Mesenchymal stem cell (in vitro differentiated cells and primary cell): ENCODE measurements at regions not wholly inside any gene's neighbourhood (a gene's known extent, or its start where the extent isn't known, plus 50 kb on each side); places are given as distances from the start of the nearest gene placed in this dataset.
"Not testable (repeated sequence)": the region's sequence is repeated elsewhere in the genome, so short reads cannot be mapped to it uniquely, and the experiment has no call there.

Experiments used
- DNase-seq: peaks from one replicate; pipeline ENCODE4 v3.0.0-alpha.2; 2013
- H2AFZ ChIP-seq: one replicate; pipeline ENCODE4 v1.6.1; 2013; ENCODE audit warnings: low read depth, mild to moderate bottlenecking, control low read depth, inconsistent platforms, low read length, moderate library complexity
- H2AK5ac ChIP-seq: 2 replicates; pipeline ENCODE4 v1.6.1; 2013; ENCODE audit warnings: low read length, moderate library complexity, mild to moderate bottlenecking, inconsistent platforms; ENCODE audit not compliant: severe bottlenecking
- H2BK120ac ChIP-seq: one replicate; pipeline ENCODE4 v1.6.1; 2013; ENCODE audit warnings: low read depth, mild to moderate bottlenecking, inconsistent platforms, low read length, moderate library complexity
- H2BK12ac ChIP-seq, 2 experiments: one replicate each; pipeline ENCODE4 v1.6.1; 2013; ENCODE audit warnings: inconsistent platforms in 2 of 2, low read length in 2 of 2, mild to moderate bottlenecking in 2 of 2, moderate library complexity in 2 of 2, control low read depth in 1 of 2
- H2BK15ac ChIP-seq: one replicate; pipeline ENCODE4 v1.6.1; 2013; ENCODE audit warnings: mild to moderate bottlenecking, low read depth, inconsistent platforms; ENCODE audit not compliant: poor library complexity, severe bottlenecking
- H2BK5ac ChIP-seq: 2 replicates; pipeline ENCODE4 v1.6.1; 2013; ENCODE audit warnings: low read depth, mild to moderate bottlenecking, low read length, control low read depth, inconsistent platforms; ENCODE audit not compliant: poor library complexity, severe bottlenecking
- H3K14ac ChIP-seq, 2 experiments: one replicate each; pipeline ENCODE4 v1.6.1; 2013; ENCODE audit warnings: inconsistent platforms in 2 of 2, low read length in 2 of 2, control low read depth in 1 of 2, mild to moderate bottlenecking in 1 of 2, moderate library complexity in 1 of 2
- H3K18ac ChIP-seq, 2 experiments: one replicate each; pipeline ENCODE4 v1.6.1; 2013; ENCODE audit warnings: inconsistent platforms in 2 of 2, low read length in 2 of 2, control low read depth in 1 of 2, low read depth in 1 of 2, mild to moderate bottlenecking in 1 of 2
- H3K23ac ChIP-seq, 2 experiments: one replicate each; pipeline ENCODE4 v1.6.1; 2013; ENCODE audit warnings: inconsistent platforms in 2 of 2, low read length in 2 of 2, mild to moderate bottlenecking in 2 of 2, moderate library complexity in 2 of 2, control low read depth in 1 of 2
- H3K27ac ChIP-seq: 2 replicates; pipeline ENCODE4 v1.5.1; 2013; ENCODE audit warnings: mild to moderate bottlenecking, moderate library complexity, low read length, control low read depth, inconsistent platforms; ENCODE audit not compliant: poor library complexity, severe bottlenecking
- H3K27me3 ChIP-seq, 2 experiments: 2 replicates each; pipeline versions ENCODE4 v1.6.1 to v1.7.0; 2013; ENCODE audit warnings: low read length in 2 of 2, mild to moderate bottlenecking in 2 of 2, moderate library complexity in 2 of 2, control low read depth in 1 of 2, inconsistent platforms in 1 of 2; ENCODE audit not compliant: control insufficient read depth in 1 of 2, insufficient read depth in 1 of 2
- H3K36me3 ChIP-seq, 2 experiments: 2 replicates each; pipeline versions ENCODE4 v1.6.1 to v1.7.0; 2013; ENCODE audit warnings: low read length in 2 of 2, control low read depth in 1 of 2, inconsistent platforms in 1 of 2, low read depth in 1 of 2, mild to moderate bottlenecking in 1 of 2; ENCODE audit not compliant: insufficient read depth in 2 of 2, control insufficient read depth in 1 of 2
- H3K4ac ChIP-seq, 2 experiments: one replicate each; pipeline ENCODE4 v1.6.1; 2013; ENCODE audit warnings: inconsistent platforms in 2 of 2, low read length in 2 of 2, mild to moderate bottlenecking in 2 of 2, moderate library complexity in 2 of 2, control low read depth in 1 of 2, low read depth in 1 of 2
- H3K4me1 ChIP-seq: 2 replicates; pipeline ENCODE4 v1.6.1; 2013; ENCODE audit warnings: low read depth, low read length, control low read depth; ENCODE audit not compliant: control insufficient read depth, insufficient read depth
- H3K4me2 ChIP-seq: 2 replicates; pipeline ENCODE4 v1.6.1; 2013; ENCODE audit warnings: low read length, mild to moderate bottlenecking, inconsistent platforms; ENCODE audit not compliant: poor library complexity, severe bottlenecking
- H3K4me3 ChIP-seq, 2 experiments: 2 replicates each; pipeline versions ENCODE4 v1.5.1 to v1.7.0; 2013; ENCODE audit warnings: low read length in 2 of 2, mild to moderate bottlenecking in 2 of 2, control low read depth in 1 of 2, low read depth in 1 of 2; ENCODE audit not compliant: insufficient read depth in 1 of 2
- H3K79me1 ChIP-seq: replicated peaks from 2 replicates; pipeline ENCODE4 v1.6.1; 2013; ENCODE audit warnings: mild to moderate bottlenecking, control low read depth, low read length, inconsistent platforms; ENCODE audit not compliant: poor library complexity, severe bottlenecking
- H3K9ac ChIP-seq: 2 replicates; pipeline ENCODE4 v1.7.0; 2013; ENCODE audit warnings: mild to moderate bottlenecking, low read length, moderate library complexity
- H3K9me3 ChIP-seq: 2 replicates; pipeline ENCODE4 v1.7.0; 2013; ENCODE audit warnings: mild to moderate bottlenecking, low read length; ENCODE audit not compliant: control insufficient read depth
- H4K8ac ChIP-seq: one replicate; pipeline ENCODE4 v1.6.1; 2013; ENCODE audit warnings: inconsistent platforms, mild to moderate bottlenecking, low read length, moderate library complexity
- H4K91ac ChIP-seq: one replicate; pipeline ENCODE4 v1.6.1; 2013; ENCODE audit warnings: mild to moderate bottlenecking, low read length, inconsistent platforms
- WGBS: methylation state at CpG from one replicate; pipeline ENCODE4 v1.1.7; 2013; ENCODE audit warnings: mixed read lengths; 5-methylcytosine and 5-hydroxymethylcytosine counted together

GRCh38 chr5:104859437-104859836 is 1296.8 kb upstream of the NUDT12 start:
- H4K8ac ChIP-seq: no peak overlapping the region
- H3K4ac ChIP-seq: no peak overlapping the region
- no peak overlapping the region for H3K9ac ChIP-seq
- H3K27me3 ChIP-seq: no peaks in the 10 kb centered on the region
- no peak overlapping the region for H2BK5ac ChIP-seq
- no peak for DNase-seq
- no peak overlapping the region for H3K23ac ChIP-seq
- peaks cover 6% of the 10 kb centered on the region for H3K9me3 ChIP-seq
- H3K14ac ChIP-seq: no peak overlapping the region
- H3K18ac ChIP-seq: no peak overlapping the region
- no peak overlapping the region for H2AFZ ChIP-seq
- no peak overlapping the region for H3K27ac ChIP-seq
- WGBS: 88% methylated on average over 2 of the region's 4 CpGs
- no peaks in the 10 kb centered on the region for H3K79me1 ChIP-seq
- no peak overlapping the region for H4K91ac ChIP-seq
- H3K4me1 ChIP-seq: no peaks in the 10 kb centered on the region
- H3K4me2 ChIP-seq: no peak overlapping the region
- no peak overlapping the region for H2BK12ac ChIP-seq
- no peak overlapping the region for H2BK15ac ChIP-seq
- no peaks in the 10 kb centered on the region for H3K36me3 ChIP-seq
- no peak overlapping the region for H3K4me3 ChIP-seq
- H2BK120ac ChIP-seq: no peak overlapping the region
- H2AK5ac ChIP-seq: no peak overlapping the region

- not testable (repeated sequence) for H4K91ac ChIP-seq, DNase-seq, H3K4ac ChIP-seq, H3K4me3 ChIP-seq, H3K18ac ChIP-seq, H3K14ac ChIP-seq, H2BK120ac ChIP-seq, H3K23ac ChIP-seq, H2BK12ac ChIP-seq, H3K4me1 ChIP-seq, H3K9ac ChIP-seq, H4K8ac ChIP-seq, H3K27ac ChIP-seq, H3K36me3 ChIP-seq, H3K4me2 ChIP-seq, H3K79me1 ChIP-seq, H3K9me3 ChIP-seq, H2AK5ac ChIP-seq, H2BK15ac ChIP-seq, H2AFZ ChIP-seq, H2BK5ac ChIP-seq, H3K27me3 ChIP-seq
- WGBS: 99% methylated on average over 2 of the region's 5 CpGs
Measured at GRCh38 chr5:104852099-104852498, 1289.5 kb upstream of the NUDT12 start.

- H3K4me1 ChIP-seq: no peaks in the 10 kb centered on the region
- H3K9ac ChIP-seq: no peak overlapping the region
- no peak overlapping the region for H3K27ac ChIP-seq
- no peak overlapping the region for H3K14ac ChIP-seq
- no peak overlapping the region for H2AFZ ChIP-seq
- H2BK12ac ChIP-seq: no peak overlapping the region
- H3K4me2 ChIP-seq: no peak overlapping the region
- no peak overlapping the region for H2BK5ac ChIP-seq
- H3K4me3 ChIP-seq: no peak overlapping the region
- no peak overlapping the region for H2AK5ac ChIP-seq
- H3K18ac ChIP-seq: no peak overlapping the region
- 86% methylated on average over 3 of the region's 4 CpGs for WGBS
- H2BK15ac ChIP-seq: no peak overlapping the region
- no peak overlapping the region for H4K8ac ChIP-seq
- no peak overlapping the region for H2BK120ac ChIP-seq
- no peaks in the 10 kb centered on the region for H3K79me1 ChIP-seq
- no peak overlapping the region for H3K4ac ChIP-seq
- no peak for DNase-seq
- H3K27me3 ChIP-seq: no peaks in the 10 kb centered on the region
- H3K23ac ChIP-seq: no peak overlapping the region
- no peak overlapping the region for H4K91ac ChIP-seq
- no peaks in the 10 kb centered on the region for H3K36me3 ChIP-seq
- H3K9me3 ChIP-seq: no peaks in the 10 kb centered on the region
Measured at GRCh38 chr5:104845541-104845940, 1283.0 kb upstream of the NUDT12 start.

- Histone ChIP-seq H2BK12ac (no peak overlapping the region), H3K36me3 (no peaks in the 10 kb centered on the region), H3K23ac (no peak overlapping the region), H3K27me3 (no peaks in the 10 kb centered on the region), H3K4me1 (no peaks in the 10 kb centered on the region), H3K9me3 (no peaks in the 10 kb centered on the region), H3K14ac (no peak overlapping the region), H4K91ac (no peak overlapping the region), H2AK5ac (no peak overlapping the region), H2BK5ac (no peak overlapping the region), H2BK120ac (no peak overlapping the region), H3K4me2 (no peak overlapping the region), H3K4me3 (no peak overlapping the region), H3K18ac (no peak overlapping the region), H2AFZ (no peak overlapping the region), H3K27ac (no peak overlapping the region), H2BK15ac (no peak overlapping the region), H4K8ac (no peak overlapping the region), H3K79me1 (no peaks in the 10 kb centered on the region), H3K4ac (no peak overlapping the region), H3K9ac (no peak overlapping the region)
- DNase-seq: no peak
- WGBS: 9% methylated on average over 2 of the region's 2 CpGs
Measured at GRCh38 chr5:104843822-104844221, 1281.2 kb upstream of the NUDT12 start.
